Thyroid gland (tissue), 4 donors: ENCODE measurements at regions not wholly inside any gene's neighbourhood (a gene's known extent, or its start where the extent isn't known, plus 50 kb on each side); places are given as distances from the start of the nearest gene placed in this dataset.

Experiments used
- POLR2A ChIP-seq, 2 donors: fragments of 450-650 bp; IDR thresholded peaks; one replicate each; pipeline ENCODE4 v1.6.1; 2017; ENCODE audit warnings: antibody characterized with exemption in 2 of 2, mild to moderate bottlenecking in 2 of 2, moderate library complexity in 1 of 2
- TF ChIP-seq, protein P1 (sequence below), 6 experiments: fragments of 200-600 bp in 3 of 6; fragments of 450-650 bp in 3 of 6; sonication (generic) in 3 of 6; IDR thresholded peaks; one replicate each; pipeline ENCODE4 v1.5.1; 2016 to 2019; ENCODE audit warnings: antibody characterized with exemption in 6 of 6, mild to moderate bottlenecking in 2 of 6, inconsistent platforms in 1 of 6, moderate library complexity in 1 of 6

DNA sequence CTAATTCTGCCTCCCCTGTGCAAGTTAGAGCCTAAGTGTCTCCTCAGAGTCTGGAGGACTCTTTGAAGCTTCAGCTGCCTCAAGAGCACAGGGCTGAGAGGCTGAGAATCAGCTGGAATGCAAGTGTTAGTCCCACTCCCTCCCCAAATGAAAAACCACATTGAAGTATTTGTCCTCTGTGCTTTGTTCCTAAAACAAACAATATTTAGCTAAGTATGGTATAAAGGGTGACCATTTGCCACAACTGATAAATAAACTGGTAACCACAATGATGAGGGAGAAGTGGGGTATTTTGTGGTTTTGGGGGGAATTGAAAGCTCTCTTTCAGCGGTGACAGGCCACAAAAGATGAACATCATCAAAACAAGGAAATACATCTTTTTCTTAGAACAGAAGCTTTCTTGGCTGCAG is 91.7 kb upstream of the HDDC2 start:
- TF ChIP-seq POLR2A (IDR thresholded peaks at IDR 0.05): no peak
- TF ChIP-seq, protein P1, sequence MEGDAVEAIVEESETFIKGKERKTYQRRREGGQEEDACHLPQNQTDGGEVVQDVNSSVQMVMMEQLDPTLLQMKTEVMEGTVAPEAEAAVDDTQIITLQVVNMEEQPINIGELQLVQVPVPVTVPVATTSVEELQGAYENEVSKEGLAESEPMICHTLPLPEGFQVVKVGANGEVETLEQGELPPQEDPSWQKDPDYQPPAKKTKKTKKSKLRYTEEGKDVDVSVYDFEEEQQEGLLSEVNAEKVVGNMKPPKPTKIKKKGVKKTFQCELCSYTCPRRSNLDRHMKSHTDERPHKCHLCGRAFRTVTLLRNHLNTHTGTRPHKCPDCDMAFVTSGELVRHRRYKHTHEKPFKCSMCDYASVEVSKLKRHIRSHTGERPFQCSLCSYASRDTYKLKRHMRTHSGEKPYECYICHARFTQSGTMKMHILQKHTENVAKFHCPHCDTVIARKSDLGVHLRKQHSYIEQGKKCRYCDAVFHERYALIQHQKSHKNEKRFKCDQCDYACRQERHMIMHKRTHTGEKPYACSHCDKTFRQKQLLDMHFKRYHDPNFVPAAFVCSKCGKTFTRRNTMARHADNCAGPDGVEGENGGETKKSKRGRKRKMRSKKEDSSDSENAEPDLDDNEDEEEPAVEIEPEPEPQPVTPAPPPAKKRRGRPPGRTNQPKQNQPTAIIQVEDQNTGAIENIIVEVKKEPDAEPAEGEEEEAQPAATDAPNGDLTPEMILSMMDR (IDR thresholded peaks at IDR 0.05): no peak
